GM12891 (cell line): ENCODE measurements at regions not wholly inside any gene's neighbourhood (a gene's known extent, or its start where the extent isn't known, plus 50 kb on each side); places are given as distances from the start of the nearest gene placed in this dataset.

ENCODE experiments used
- DNase-seq: peaks from one replicate; pipeline ENCODE4 v3.0.0; 2011; ENCODE audit warnings: low spot score; ENCODE audit not compliant: insufficient read length
- FAIRE-seq: peaks from 2 replicates; lab custom pipeline; 2011; peaks lifted over from hg19 to GRCh38; lab: Jason Lieb, UNC
- PAX5 ChIP-seq: IDR thresholded peaks from 2 replicates; pipeline ENCODE4 v1.6.1; 2011; ENCODE audit warnings: low read length, moderate library complexity, mild to moderate bottlenecking; ENCODE audit not compliant: insufficient read depth, severe bottlenecking
- POLR2A ChIP-seq: IDR thresholded peaks from 2 replicates; pipeline ENCODE4 v1.6.1; 2011; ENCODE audit warnings: low read depth, low read length, control low read depth
- POLR2AphosphoS5 ChIP-seq: IDR thresholded peaks from 2 replicates; pipeline ENCODE4 v1.6.1; 2011; ENCODE audit warnings: low read depth, low read length, control low read depth
- POU2F2 ChIP-seq: IDR thresholded peaks from 2 replicates; pipeline ENCODE4 v1.6.1; 2011; ENCODE audit warnings: low read depth, mild to moderate bottlenecking, control low read depth, low read length, moderate library complexity
- SPI1 ChIP-seq: IDR thresholded peaks from 2 replicates; pipeline ENCODE4 v1.6.1; 2011; ENCODE audit warnings: low read depth, low read length, control low read depth
- TAF1 ChIP-seq: IDR thresholded peaks from 2 replicates; pipeline ENCODE4 v1.6.1; 2011; ENCODE audit warnings: low read depth, low read length, control low read depth

- FAIRE-seq = no peak
- DNase-seq = no peak
- no peak for TF ChIP-seq POLR2AphosphoS5
- no peak for TF ChIP-seq POLR2A
- no peak for TF ChIP-seq PAX5
- no peak for TF ChIP-seq TAF1
- TF ChIP-seq POU2F2 = no peak
- TF ChIP-seq SPI1 = no peak
Measured at GRCh38 chr5:2335733-2336515, 415.6 kb downstream of the IRX2 start.

GRCh38 chr5:2335125-2335732 is 416.2 kb downstream of the IRX2 start:
- DNase-seq = no peak
- TF ChIP-seq POLR2A (no peak), TAF1 (no peak), SPI1 (no peak), POU2F2 (no peak), POLR2AphosphoS5 (no peak), PAX5 (no peak)
- FAIRE-seq = no peak

GRCh38 chr5:2334719-2335118 is 416.8 kb downstream of the IRX2 start:
- DNase-seq (no peak), FAIRE-seq (no peak)
- TF ChIP-seq POLR2AphosphoS5 (no peak), POLR2A (no peak), SPI1 (no peak), PAX5 (no peak), TAF1 (no peak), POU2F2 (no peak)

DNA sequence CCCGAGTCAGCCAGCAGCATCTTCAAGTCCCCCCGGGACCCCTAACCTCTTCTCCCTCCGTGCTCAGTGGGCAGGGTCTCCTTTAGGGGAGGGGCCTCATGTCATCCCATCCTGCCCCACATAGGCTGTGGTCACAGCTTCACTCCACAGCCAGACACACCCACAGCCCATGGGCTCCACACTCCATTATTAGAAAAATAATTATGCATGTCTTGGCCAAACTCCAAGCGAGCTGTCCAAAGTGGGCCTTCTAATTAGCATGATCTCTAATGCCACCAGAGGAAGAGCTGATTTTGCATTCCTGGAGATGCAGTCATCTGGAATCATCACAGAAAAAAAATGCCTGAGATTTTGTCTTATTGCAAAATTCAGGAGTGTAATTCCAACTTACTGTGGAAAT is 418.2 kb downstream of the IRX2 start:
- TF ChIP-seq POLR2A (no peak), POLR2AphosphoS5 (no peak), TAF1 (no peak), POU2F2 (no peak)
- FAIRE-seq = no peak
- DNase-seq = no peak

DNA sequence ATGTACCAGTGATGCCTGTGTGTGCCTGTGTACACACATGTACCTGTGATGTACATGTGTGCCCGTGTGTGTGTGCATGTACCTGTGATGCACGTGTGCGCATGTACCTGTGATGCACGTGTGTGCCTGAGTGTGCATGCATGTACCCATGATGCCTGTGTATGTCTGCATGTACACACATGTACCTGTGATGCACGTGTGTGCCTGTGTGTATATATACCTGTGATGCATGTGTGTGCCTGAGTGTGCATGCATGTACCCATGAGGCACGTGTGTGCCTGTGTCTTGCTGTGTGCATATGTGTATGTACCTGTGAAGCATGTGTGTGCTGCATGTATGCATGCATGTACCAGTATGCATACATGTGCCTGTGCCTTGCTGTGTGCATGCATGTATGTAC is 419.0 kb downstream of the IRX2 start:
- TF ChIP-seq SPI1 (no peak), POLR2A (no peak)
- DNase-seq = no peak
- FAIRE-seq = no peak

- TF ChIP-seq POLR2A (no peak), POLR2AphosphoS5 (no peak), SPI1 (no peak), POU2F2 (no peak), TAF1 (no peak), PAX5 (no peak)
- DNase-seq (no peak), FAIRE-seq (no peak)
Measured at GRCh38 chr5:2330325-2331130, 420.9 kb downstream of the IRX2 start.

- no peak for FAIRE-seq
- TF ChIP-seq TAF1 (no peak), POLR2AphosphoS5 (no peak), POLR2A (no peak), SPI1 (no peak), POU2F2 (no peak), PAX5 (no peak)
- DNase-seq = no peak
Measured at GRCh38 chr5:2329741-2330140, 421.7 kb downstream of the IRX2 start.

GRCh38 chr5:2326601-2327000 is 424.9 kb downstream of the IRX2 start:
- no peak for FAIRE-seq
- TF ChIP-seq TAF1 (no peak), POU2F2 (no peak), SPI1 (no peak), POLR2A (no peak), POLR2AphosphoS5 (no peak)
- DNase-seq = no peak

DNA sequence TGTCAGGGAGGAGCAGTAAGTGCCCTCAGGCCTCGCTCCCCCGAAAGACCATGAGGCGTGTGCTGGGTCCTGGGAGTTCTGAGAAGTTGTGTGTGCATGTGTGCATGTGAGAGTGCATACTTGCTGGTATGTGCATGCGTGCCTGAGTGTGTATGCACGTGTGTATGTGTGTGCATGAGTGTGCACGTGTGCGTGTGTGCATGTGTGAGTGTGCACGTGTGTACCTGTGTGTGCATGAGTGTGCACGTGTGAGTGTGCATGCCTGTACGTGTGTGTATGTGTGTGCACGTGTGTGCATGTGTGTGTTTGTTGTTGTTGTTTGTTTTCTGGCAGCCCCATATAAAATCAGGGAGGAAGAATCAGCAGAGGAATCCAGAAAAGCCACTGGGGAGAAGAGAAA is 426.7 kb downstream of the IRX2 start:
- FAIRE-seq (no peak), DNase-seq (no peak)
- TF ChIP-seq POLR2AphosphoS5 (no peak), POU2F2 (no peak), PAX5 (no peak)

- DNase-seq = no peak
- no peak for TF ChIP-seq SPI1
- no peak for TF ChIP-seq TAF1
- no peak for TF ChIP-seq POU2F2
- no peak for TF ChIP-seq POLR2AphosphoS5
- TF ChIP-seq PAX5 = no peak
- no peak for TF ChIP-seq POLR2A
- FAIRE-seq = no peak
Measured at GRCh38 chr5:2320611-2321010, 430.9 kb downstream of the IRX2 start.
